ENCODE measurements at regions not wholly inside any gene's neighbourhood (a gene's known extent, or its start where the extent isn't known, plus 50 kb on each side); places are given as distances from the start of the nearest gene placed in this dataset.
A peak's percentile ranks its signal among the peaks of the same experiment; 100 is the strongest.

DNA sequence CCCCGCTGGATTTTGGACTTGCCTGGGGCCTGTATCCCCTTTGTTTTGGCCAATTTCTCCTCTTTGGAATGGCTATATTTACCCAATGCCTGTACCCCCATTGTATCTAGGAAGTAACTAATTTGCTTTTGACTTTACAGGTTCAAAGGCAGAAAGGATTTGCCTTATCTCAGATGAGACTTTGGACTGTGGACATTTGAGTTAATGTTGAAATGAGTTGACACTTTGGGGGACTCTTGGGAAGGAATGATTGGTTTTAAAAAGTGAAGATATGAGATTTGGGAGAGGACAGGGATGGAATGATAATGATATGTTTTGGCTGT, 1220.3 kb upstream of the CITED2 start:
- DNase-seq (ENCODE audit: low read depth), result no peak

DNA sequence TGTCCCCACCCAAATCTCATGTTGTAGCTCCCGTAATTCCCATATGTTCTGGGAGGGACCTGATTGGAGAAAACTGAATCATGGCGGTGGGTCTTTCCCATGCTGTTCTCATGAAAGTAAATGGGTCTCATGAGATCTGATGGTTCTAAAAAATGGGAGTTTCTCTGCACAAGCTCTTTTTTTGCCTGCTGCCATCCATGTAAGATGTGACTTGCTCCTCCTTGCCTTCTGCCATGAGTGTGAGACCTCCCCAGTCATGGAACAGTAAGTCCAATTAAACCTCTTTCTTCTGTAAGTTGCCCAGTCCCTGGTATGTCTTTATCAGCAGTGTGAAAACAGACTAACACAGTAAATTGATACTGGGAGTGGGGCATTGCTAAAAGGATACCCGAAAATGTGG, 1218.4 kb upstream of the CITED2 start:
- no peak for DNase-seq (ENCODE audit: low read depth)

DNA sequence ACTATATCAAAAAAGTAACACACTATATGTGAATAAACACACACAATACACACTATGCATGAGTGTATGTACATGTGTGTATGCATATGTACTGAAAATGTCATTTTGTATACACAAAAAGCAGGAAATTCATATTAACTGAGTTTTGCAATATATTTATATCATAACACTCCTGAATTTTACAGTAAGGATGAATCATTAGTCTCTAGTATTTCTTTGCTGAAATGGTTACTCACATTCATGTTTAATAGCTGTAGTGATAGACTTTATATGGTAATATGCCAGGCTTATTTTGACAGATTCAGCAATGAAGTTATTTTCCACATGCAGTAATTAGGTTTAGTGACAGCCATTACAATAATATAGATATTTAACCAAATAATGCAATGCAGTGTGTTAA, 1216.2 kb upstream of the CITED2 start:
- peak; percentile 25 for DNase-seq (ENCODE audit: low read depth)

DNA sequence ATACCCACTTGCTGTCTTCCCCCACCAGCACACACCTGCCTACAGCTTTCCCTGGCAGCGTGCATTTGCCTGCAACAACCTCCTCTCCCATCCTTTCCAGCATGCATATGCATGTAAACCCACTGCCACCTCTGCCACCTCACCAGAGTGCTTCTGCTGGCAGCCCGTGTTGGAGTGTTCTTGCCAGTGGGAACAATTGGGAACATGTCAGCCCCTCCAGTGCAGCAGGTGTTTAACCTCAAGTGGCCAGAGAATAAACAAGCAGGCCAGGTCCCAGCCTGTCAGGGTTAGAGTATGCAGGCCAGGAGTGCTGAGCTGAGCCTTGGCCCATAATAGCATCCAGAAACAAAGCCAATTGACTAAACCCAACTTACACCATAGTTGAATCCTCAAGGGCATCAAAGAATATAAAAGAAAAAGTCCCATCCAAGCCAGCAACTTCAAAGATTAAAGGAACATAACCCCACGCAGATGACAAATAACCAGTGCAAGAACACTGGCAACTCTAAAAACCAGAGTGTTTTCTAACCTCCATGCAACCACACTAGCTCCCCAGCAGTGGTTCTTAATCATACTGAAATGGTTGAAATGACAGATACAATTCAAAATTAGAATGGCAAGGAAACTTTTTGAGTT, 1212.1 kb upstream of the CITED2 start:
- no peak for DNase-seq (ENCODE audit: low read depth)

DNA sequence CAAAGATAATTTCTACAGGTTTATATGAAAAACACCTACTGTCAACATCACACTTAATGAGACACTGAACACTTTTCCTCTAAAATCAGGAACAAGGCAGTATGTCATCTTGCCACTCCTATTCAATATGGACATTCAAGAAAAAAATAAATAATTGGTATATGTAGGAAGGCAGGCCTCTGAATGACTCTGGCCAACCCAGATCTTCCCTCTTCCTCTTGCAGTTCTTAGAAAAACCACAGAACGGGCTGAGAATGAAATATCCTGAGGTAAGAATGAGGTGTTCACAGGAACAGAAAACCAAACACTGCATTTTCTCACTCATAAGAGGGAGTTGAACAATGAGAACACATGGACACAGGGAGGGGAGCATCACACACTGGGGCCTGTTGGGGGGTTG, 1207.2 kb upstream of the CITED2 start:
- DNase-seq (ENCODE audit: low read depth), result no peak

DNA sequence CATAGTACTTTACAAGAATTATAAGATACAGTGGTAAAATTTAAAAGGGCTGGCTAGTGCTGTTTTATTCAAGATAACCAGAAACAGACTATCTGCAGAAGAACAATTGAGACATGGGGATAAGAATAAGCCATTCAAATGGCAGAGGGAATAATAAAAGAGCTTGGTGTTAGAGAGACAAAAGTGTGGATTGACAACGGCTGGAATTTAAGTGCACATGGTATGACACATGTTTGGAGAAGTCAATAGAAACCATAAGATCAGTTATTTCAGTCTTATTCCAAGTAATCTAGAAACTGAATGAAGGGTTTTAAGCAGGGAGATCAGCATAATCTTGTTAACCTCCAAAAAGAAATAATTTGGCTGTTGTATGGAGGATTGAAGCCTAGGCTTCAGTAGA, 1205.5 kb upstream of the CITED2 start:
- no peak for DNase-seq (ENCODE audit: low read depth)

DNA sequence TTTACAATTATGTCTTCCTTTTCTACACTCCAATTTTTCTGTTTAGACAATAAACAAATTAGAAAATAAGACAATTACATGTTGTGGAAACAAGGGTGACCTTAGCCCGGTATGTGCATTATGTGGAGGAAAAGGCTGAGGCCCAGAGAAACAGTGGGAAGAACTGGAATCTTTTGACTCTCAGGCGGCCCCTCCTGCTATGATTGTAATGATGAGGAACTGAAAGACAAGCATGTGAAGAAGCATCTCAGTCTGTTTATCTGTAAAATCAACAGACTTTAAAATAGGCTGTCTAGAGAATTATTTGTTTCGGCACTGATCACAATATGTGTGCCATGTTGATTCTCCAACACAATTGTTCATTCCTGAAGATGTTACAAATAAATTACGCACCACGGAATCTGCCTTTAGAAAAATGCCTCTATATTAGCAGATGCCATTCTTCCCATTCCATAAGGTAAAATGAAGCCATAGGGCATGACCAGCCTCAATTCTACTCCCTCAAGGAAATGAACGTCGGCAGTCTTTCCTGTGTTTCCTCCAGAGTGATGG, 1201.6 kb upstream of the CITED2 start:
- no peak for DNase-seq (ENCODE audit: low read depth)

DNA sequence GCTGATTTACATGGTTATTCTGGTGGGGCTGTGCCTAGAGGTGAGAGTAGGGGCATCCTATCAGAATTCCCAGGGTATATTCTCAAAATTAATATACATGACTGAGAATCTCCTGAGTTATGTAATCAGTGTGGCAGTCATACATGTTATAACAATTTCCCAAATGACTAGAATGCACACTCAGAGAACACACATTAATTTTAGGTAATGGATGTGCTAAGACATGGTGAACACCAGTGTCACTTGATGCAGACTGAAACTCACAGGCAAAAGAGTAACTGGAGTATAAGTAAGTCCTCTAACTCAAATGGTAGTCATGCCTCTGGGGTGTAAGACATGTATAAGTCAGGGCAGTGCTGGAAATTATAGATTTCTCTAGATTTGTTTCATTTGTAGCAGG, 1198.4 kb upstream of the CITED2 start:
- no peak for DNase-seq (ENCODE audit: low read depth)

DNA sequence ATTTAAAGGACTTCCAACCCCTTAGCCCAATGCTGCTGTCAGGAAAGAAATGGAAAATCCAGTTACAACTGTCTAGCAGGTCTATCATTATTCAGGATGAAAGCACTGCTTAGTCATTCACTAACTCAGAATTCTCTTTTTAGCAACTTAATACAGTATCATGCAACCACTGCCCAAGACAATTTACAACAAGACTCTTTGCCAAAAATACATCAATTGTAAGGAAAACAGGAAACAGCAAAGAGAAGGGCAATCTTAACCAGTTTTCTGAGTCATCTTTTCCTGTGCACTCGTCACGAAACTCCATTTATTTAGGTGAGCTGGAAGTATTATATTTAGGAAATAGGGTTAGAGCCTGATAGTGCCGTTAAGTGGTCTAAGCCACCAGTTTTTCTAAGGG, 1197.7 kb upstream of the CITED2 start:
- DNase-seq (ENCODE audit: low read depth), result peak; percentile 92

DNA sequence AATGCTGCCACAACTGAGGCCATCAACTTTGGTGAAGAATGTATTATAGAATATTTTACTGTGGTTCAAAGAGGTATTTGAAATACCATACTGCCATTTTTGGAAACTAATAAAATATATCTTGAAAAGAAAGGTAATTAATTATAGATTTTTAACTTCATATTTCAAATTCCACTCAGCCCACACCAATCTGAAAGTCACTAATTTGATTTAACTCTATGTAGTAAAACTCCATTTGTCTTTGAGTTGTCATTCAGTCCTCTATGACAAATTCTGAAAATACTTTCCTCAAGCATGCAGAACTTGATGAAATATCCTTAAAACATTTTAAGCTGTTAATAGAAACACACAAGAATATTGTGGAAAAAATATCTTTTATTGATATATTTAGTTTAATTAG, 1196.7 kb upstream of the CITED2 start:
- DNase-seq (ENCODE audit: low read depth), result no peak

DNA sequence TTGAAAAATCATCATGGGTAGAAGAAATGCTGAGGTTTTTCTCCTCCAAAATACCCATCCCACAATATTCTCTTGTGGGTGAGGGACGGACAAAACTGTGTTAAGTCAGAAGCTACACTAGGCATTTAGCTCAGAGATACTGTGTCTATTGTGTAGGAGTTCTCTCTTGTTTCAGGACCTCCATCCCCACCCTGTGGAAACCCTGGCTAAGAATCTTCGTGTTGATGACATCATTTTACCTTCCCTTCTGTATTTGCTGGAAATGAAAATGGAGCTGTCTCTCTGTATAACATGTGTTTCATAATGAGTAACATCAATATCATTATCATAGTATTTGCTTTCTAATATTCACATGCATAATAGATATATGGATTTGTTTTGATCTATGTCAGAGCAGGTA, 1193.0 kb upstream of the CITED2 start:
- DNase-seq (ENCODE audit: low read depth), result no peak

DNA sequence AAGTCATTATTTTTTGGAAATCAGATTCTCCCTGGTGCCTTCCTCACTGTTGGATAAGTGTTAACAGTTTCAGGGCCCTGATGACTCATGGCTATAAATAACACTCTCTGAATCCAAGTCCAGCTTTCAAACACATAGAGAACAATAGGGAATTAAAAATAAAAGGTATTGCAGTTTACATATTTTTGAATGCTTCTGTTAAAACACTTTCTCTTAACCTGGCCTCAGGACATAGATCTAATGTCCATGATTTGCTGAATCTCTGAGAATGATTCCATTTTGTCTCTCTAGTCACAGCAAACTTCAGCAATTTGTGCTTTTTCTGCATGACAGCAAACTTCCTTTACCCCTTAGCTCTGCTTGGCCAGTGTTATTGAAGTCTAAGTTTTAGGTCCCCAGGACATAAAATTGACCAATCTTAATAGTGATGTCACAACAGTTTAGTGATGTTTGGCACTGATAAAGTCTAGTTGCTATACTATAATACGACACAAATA, 1192.4 kb upstream of the CITED2 start:
- DNase-seq (ENCODE audit: low read depth), result peak; percentile 85

DNA sequence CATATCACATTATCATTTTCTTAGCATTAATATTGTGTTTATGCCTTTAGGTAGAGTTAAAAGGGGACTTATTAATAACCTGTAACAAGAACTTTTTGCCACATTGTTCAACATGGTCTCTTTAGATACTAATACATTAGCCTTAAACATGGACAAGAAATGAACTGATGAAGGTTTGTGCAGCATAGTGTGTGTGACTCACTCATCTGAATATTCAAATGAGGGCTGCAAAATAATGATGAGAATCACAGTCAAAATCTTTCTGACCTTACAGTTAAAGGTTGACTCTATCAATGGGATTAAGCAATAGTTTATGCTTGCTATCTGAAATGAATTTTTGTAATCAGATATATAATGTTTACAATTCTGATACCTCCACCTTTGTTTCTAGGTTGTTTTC, 1189.3 kb upstream of the CITED2 start:
- no peak for DNase-seq (ENCODE audit: low read depth)

DNA sequence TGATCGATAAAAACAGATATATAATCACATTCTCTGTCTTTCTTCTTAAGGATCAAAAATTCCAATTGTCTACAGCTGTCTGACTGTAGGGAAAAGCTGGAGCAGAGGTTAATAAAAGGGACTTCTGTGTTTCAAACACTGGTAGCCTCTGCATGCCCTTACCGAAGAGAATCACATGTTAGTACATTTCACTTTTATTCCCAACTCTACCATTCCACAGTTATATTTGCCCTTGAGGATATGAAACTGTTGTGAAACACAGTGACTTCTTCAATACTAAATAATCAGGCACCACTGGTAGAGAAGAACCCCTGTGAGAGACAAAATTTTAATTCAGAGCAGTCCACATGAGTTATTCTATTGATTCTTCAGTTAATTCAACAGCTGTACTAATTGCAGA, 1187.3 kb upstream of the CITED2 start:
- DNase-seq (ENCODE audit: low read depth), result no peak

DNA sequence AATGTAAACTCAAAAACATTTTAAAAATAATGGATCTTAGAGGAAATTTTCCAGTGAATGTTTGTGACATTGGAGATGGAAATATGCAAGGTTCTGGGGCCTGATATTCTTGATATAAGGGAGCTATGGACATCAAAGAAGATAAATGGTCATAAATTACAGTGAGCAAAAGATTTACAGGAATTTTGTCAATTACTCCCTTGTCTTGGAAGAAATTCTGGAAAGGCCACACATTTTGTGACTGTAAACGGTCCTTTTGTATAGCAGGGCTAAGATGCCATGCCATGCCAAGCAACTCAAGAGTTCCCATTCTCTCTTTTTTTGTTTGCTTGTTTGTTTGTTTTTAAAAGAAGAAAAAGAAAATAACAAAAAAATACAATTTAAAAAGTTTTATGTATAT, 1186.2 kb upstream of the CITED2 start:
- no peak for DNase-seq (ENCODE audit: low read depth)

DNA sequence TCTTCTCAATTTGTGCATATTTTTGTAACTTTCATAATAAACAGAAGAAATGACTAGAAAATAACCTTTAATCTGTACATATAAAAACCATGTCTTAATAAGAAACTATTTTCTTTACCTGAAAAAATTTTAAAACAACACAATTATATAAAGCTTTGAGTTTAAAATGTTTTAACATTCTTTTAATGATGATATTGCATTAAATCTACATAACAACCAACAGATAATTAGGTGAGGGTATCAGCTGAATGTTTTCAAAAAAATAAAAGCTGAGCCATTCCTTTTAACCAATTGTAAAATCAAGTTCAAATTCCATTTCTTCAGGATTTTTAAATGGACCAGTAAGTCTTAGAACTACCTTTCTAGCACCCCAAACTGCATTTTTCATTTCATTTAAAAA, 1185.0 kb upstream of the CITED2 start:
- DNase-seq (ENCODE audit: low read depth), result no peak

DNA sequence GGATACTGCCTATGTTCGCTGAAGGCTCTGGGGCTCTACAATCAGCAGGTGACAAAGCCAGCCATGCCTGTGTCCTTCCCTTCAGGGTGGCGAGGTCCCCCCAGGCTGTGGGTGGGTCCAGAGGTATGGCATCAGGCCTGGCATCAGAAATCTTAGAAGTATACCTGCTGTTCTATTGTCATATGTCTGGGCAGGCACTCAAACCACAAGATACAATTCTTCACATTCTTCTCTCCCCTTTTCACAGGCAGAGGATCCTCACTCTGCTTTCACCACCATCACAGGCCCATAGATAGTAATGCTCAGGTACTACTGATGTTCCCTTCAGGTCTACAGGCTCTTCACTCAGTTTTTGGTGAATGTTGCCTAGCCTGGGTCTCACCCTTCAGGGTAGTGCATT, 1180.0 kb upstream of the CITED2 start:
- no peak for DNase-seq (ENCODE audit: low read depth)

DNA sequence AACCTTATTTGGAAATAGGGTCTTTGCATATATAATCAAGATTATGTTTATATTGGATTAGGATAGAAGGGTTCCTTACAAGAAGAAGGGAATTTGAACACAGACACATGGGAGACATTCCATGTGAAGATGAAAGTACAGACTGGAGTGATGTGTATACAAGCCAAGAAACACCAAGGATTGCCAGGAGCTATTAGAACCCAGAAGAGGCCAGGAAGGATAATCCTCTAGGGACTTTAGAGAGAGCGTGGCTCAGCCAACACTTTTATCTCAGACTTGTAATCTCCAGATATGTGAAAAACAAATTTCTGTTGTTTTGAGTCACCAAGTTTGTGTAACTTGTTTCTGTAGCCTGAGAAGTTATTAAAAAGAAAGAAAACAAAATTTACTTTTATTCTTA, 1173.9 kb upstream of the CITED2 start:
- no peak for DNase-seq (ENCODE audit: low read depth)

DNA sequence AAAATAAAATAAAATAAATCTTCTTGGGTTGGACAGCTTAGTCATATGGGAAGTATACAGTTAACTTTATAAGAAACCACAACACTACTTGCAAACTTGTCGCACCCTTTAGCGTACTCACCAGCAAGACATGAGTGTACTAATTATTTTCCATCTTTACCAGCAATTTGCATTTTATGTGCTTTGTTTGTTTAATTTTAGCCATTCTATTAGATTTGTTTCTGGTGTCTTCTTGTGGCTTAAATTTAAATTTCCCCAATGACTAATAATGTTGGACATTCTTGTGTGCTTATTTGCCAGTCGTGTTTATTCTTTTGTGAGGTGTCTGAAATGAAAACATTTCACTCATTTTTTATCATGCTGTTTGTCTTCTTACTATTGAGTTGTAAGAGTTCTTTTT, 1172.2 kb upstream of the CITED2 start:
- DNase-seq (ENCODE audit: low read depth), result peak; percentile 1

DNA sequence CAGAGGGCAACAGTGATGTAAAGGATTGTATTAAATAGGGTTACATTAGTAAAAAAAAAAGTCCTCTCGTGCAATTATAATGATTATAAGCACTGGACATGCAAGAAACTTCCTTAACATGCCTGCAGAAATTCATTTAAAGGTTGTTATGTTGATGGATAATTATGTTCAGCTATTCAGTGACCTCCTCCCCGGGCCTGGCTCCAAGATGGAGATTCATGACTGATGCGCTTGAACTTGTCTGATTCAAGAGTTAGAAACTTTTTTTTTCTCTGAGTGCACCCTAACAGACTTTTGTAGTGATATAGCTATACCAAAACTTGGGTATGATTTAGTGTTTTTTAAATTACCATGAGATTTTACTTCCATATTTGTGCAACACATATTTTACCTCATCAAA, 1170.0 kb upstream of the CITED2 start:
- DNase-seq (ENCODE audit: low read depth), result no peak

DNA sequence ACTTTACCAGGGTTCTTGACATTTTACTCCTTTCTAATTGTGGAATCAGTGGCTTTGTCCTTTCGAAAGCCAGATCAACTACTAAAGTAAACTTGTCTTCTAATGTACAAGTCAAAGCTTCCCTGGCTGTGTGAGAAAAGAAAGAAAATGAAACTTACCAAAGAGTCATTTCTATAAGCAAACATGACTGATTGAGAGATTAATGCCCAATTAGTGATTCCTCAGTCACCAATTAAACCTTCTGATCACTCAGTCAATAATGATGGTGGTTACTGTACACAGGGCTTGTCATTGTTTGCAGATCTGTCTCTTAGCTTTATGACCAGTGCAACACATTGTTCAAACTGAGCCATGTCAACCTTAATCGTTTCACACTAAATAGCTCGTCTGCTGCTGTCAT, 1168.4 kb upstream of the CITED2 start:
- DNase-seq (ENCODE audit: low read depth), result no peak

DNA sequence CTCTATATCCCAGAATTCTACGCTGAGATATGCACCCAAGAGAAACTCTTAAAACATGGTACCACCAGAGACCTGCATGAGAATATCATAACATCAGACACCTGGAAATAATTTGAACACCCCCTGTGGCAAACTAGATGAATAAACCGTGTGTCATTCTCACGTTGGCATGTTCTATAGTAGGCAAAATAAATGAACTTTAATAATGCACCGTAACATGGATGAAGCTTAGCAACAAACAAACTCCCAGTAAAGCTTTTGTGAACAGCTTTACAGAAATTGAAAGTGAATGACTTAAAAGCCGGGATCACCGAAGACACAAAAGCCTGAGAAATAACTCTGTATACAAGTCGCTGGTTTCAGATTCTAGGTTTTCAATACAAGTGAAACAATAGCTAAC, 1166.8 kb upstream of the CITED2 start:
- peak; percentile 53 for DNase-seq (ENCODE audit: low read depth)

DNA sequence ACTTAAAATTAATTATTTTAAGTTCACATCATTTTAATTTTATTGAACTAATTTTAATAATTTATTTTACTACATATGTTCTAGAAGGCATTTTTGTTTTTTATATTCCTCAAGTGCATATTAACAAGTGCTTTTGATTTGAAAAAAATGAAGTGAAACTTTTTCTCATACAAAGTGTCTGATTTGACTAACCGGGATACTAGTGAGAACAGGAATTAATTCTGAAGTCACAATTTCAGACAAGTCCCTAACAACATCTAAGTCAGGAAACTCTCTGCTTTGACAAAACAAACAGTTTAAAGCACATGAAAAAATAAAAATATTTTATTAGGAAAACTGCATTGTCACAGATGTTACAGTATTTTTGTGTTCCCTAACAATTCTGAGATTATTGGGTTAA, 1166.3 kb upstream of the CITED2 start:
- no peak for DNase-seq (ENCODE audit: low read depth)

DNA sequence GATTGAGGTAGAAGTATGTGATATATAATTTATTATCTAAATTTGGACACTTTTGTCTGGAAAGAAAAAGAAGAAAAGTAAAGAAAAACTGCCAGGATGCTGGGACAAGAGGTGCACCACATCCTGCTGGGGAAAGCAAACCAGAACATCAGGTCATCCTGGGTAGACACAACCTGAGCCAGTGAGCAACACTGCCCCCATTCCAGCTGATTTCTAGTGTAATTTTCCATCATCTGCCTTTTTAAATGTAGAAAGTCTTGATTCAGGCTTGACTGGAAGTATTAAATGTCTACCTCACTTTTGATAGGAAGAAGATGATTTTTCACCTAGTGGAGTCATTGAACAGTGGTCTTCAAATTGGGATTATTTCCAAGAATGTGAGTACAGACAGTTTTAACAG, 1164.5 kb upstream of the CITED2 start:
- DNase-seq (ENCODE audit: low read depth), result no peak

Measured in fibroblast of gingiva (primary cell).